Spleen (tissue), 11 donors: ENCODE measurements at regions not wholly inside any gene's neighbourhood (a gene's known extent, or its start where the extent isn't known, plus 50 kb on each side); places are given as distances from the start of the nearest gene placed in this dataset.

Experiments
- DNase-seq: peaks from one replicate; pipeline ENCODE4 v3.0.0-alpha.2; 2020
- H3K27ac ChIP-seq, 8 donors: fragments of 200-600 bp; sonication (generic) in 7 of 8; 1 replicate in 4 of 8; 2 replicates in 4 of 8; pipeline versions ENCODE4 v1.5.0 to v1.8.0; 2016 to 2021; ENCODE audit warnings: inconsistent platforms in 4 of 8, mild to moderate bottlenecking in 4 of 8, moderate library complexity in 1 of 8
- H3K27me3 ChIP-seq, 7 donors: fragments of 200-600 bp; sonication (generic) in 6 of 7; replicated peaks in 1 of 7; 1 replicate in 4 of 7; 2 replicates in 3 of 7; pipeline versions ENCODE4 v1.5.0 to v1.8.0; 2016 to 2021; ENCODE audit warnings: inconsistent platforms in 3 of 7, mild to moderate bottlenecking in 1 of 7
- H3K36me3 ChIP-seq, 6 donors: fragments of 200-600 bp; sonication (generic) in 5 of 6; 1 replicate in 4 of 6; 2 replicates in 2 of 6; pipeline versions ENCODE4 v1.5.0 to v1.8.0; 2016 to 2021; ENCODE audit warnings: inconsistent platforms in 2 of 6
- H3K4me1 ChIP-seq, 6 donors: fragments of 200-600 bp; sonication (generic) in 5 of 6; 1 replicate in 3 of 6; 2 replicates in 3 of 6; pipeline versions ENCODE4 v1.5.0 to v1.8.0; 2016 to 2021; ENCODE audit warnings: inconsistent platforms in 3 of 6
- H3K4me3 ChIP-seq, 8 donors: fragments of 200-600 bp; sonication (generic) in 7 of 8; 1 replicate in 4 of 8; 2 replicates in 4 of 8; pipeline versions ENCODE4 v1.5.0 to v1.8.0; 2016 to 2021; ENCODE audit warnings: inconsistent platforms in 4 of 8, mild to moderate bottlenecking in 4 of 8, moderate library complexity in 2 of 8
- H3K9me3 ChIP-seq, 8 donors: fragments of 200-600 bp; sonication (generic) in 7 of 8; 1 replicate in 4 of 8; 2 replicates in 4 of 8; pipeline versions ENCODE4 v1.5.0 to v1.8.0; 2016 to 2021; ENCODE audit warnings: inconsistent platforms in 4 of 8
- CTCF ChIP-seq, 11 experiments: fragments of 200-600 bp in 7 of 11; fragments of 450-650 bp in 4 of 11; sonication (generic) in 4 of 11; IDR thresholded peaks in 8 of 11; conservative IDR thresholded peaks in 3 of 11; 1 replicate in 7 of 11; 2 replicates in 4 of 11; pipeline versions ENCODE4 v1.4.0 to v1.8.0; 2016 to 2021; ENCODE audit warnings: antibody characterized with exemption in 11 of 11, inconsistent platforms in 4 of 11, mild to moderate bottlenecking in 1 of 11
- POLR2A ChIP-seq, 3 donors: fragments of 450-650 bp; IDR thresholded peaks; one replicate each; pipeline ENCODE4 v1.5.1; 2017; ENCODE audit warnings: antibody characterized with exemption in 3 of 3, mild to moderate bottlenecking in 1 of 3
- POLR2AphosphoS5 ChIP-seq, 3 donors: sonication (generic); formaldehyde crosslinking; IDR thresholded peaks; one replicate each; pipeline ENCODE4 v1.5.1; 2017; ENCODE audit warnings: antibody characterized with exemption in 3 of 3
- WGBS, 5 donors: extraction: QIAGEN DNeasy Blood & Tissue Kit in 3 of 5; methylation state at CpG; one replicate each; pipeline versions ENCODE4 v1.1.5 to v1.1.7; 2013 to 2018; 5-methylcytosine and 5-hydroxymethylcytosine counted together
- intact Hi-C: fragments of 100-400 bp; cut with DNase I; formaldehyde crosslinking; loops from one replicate; pipeline ENCODE4 v1.15.0; 2023; ENCODE audit warnings: low total_unique reads
- donor health status: healthy with polysubstance abuse.
- donor health status: DM: no; HTN: no; CAD: no; lungs with moderate emphysema.
- donor health status: DM: no; HTN: no; CAD: no.
- donor health status: Bipolar disorder and iron deficiency.
- donor health status: healthy.
- donor health status: DM: no; HTN: no; CAD: no.
- donor health status: DM: yes; HTN: yes; CAD: no.

- intact Hi-C loops = no loop called here
- no peak overlapping the region for H3K4me3 ChIP-seq
- peak overlapping the region in 4 of 8 donors; percentile 8 to 63 (median 38) for H3K27ac ChIP-seq
- no peaks in the 10 kb centered on the region for H3K36me3 ChIP-seq
- H3K27me3 ChIP-seq = no peaks in the 10 kb centered on the region
- peaks cover 5 to 50% (median 27%) of the 10 kb centered on the region in 6 donors for H3K4me1 ChIP-seq
- no peak for DNase-seq
- TF ChIP-seq CTCF (IDR thresholded peaks at IDR 0.05 in 8 of 11, conservative IDR thresholded peaks at IDR 0.05 in 3 of 11) (no peak), POLR2A (IDR thresholded peaks at IDR 0.05) (no peak), POLR2AphosphoS5 (IDR thresholded peaks at IDR 0.05) (no peak)
- no peaks in the 10 kb centered on the region for H3K9me3 ChIP-seq
- WGBS, 5 donors = 46 to 68% (median 60%) methylated on average over 6 of the region's 6 CpGs
Observed at GRCh38 chr3:107988460-107989175, 102.2 kb downstream of the CD47 start.

- Histone ChIP-seq H3K27me3 (no peaks in the 10 kb centered on the region), H3K9me3 (no peaks in the 10 kb centered on the region), H3K4me3 (no peak overlapping the region), H3K36me3 (no peaks in the 10 kb centered on the region), H3K27ac (peak overlapping the region in 5 of 8 donors; percentile 11 to 63 (median 55)), H3K4me1 (peaks cover 5 to 50% (median 27%) of the 10 kb centered on the region in 6 donors)
- 34 to 52% (median 47%) methylated on average over 8 of the region's 8 CpGs for WGBS, 5 donors
- no peak for TF ChIP-seq POLR2A (IDR thresholded peaks at IDR 0.05)
- TF ChIP-seq CTCF (IDR thresholded peaks at IDR 0.05 in 8 of 11, conservative IDR thresholded peaks at IDR 0.05 in 3 of 11) = no peak
- peak in 1 of 3 donors; percentile 35 for TF ChIP-seq POLR2AphosphoS5 (IDR thresholded peaks at IDR 0.05)
- DNase-seq = no peak
- intact Hi-C loops = no loop called here
Observed at GRCh38 chr3:107987036-107987939, 103.5 kb downstream of the CD47 start.

- Histone ChIP-seq H3K4me3 (no peak overlapping the region), H3K36me3 (no peaks in the 10 kb centered on the region), H3K27ac (peak overlapping the region in 5 of 8 donors; percentile 11 to 63 (median 55)), H3K4me1 (peaks cover 5 to 56% (median 27%) of the 10 kb centered on the region in 6 donors), H3K27me3 (no peaks in the 10 kb centered on the region), H3K9me3 (no peaks in the 10 kb centered on the region)
- intact Hi-C loops = no loop called here
- WGBS, 5 donors = 69 to 89% (median 85%) methylated on average over 4 of the region's 4 CpGs
- no peak for DNase-seq
- TF ChIP-seq CTCF (IDR thresholded peaks at IDR 0.05 in 8 of 11, conservative IDR thresholded peaks at IDR 0.05 in 3 of 11) (no peak), POLR2A (IDR thresholded peaks at IDR 0.05) (no peak), POLR2AphosphoS5 (IDR thresholded peaks at IDR 0.05) (no peak)
Observed at GRCh38 chr3:107986505-107986904, 104.3 kb downstream of the CD47 start.

GRCh38 chr3:107985496-107985895 is 105.3 kb downstream of the CD47 start:
- no peaks in the 10 kb centered on the region for H3K36me3 ChIP-seq
- H3K27ac ChIP-seq = no peak overlapping the region
- DNase-seq = no peak
- TF ChIP-seq CTCF (IDR thresholded peaks at IDR 0.05 in 8 of 11, conservative IDR thresholded peaks at IDR 0.05 in 3 of 11) = no peak
- WGBS, 5 donors = 8 to 23% (median 15%) methylated on average over 4 of the region's 4 CpGs
- H3K4me3 ChIP-seq = no peak overlapping the region
- no peaks in the 10 kb centered on the region for H3K27me3 ChIP-seq
- H3K4me1 ChIP-seq = peaks cover 5 to 58% (median 27%) of the 10 kb centered on the region in 6 donors
- intact Hi-C loops = no loop called here
- no peaks in the 10 kb centered on the region for H3K9me3 ChIP-seq
